ENCODE measurements at regions not wholly inside any gene's neighbourhood (a gene's known extent, or its start where the extent isn't known, plus 50 kb on each side); places are given as distances from the start of the nearest gene placed in this dataset.

DNA sequence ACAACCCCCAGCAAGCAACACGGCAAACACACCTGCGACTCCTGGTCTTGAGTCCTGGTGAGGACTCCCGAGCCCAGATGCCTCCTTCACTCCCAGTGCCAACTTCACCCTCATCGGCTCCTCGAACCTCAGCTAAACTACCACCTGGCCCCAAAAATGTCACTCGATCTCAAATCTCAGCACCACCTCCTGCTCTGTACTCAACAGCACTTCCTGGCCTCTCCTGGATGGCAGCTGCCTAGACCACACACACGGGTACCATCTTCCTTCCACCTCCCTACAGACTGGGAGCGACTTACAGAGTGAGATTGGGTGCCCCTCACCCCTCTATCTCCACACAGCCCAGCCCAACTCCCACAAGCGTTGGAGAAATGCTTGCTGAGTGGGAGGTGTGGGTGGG, 123.9 kb upstream of the MGMT start:
- no peaks in the 10 kb centered on the region for H3K36me3 Mint-ChIP-seq (ENCODE audit: low read depth)
- TF ChIP-seq, protein P1, sequence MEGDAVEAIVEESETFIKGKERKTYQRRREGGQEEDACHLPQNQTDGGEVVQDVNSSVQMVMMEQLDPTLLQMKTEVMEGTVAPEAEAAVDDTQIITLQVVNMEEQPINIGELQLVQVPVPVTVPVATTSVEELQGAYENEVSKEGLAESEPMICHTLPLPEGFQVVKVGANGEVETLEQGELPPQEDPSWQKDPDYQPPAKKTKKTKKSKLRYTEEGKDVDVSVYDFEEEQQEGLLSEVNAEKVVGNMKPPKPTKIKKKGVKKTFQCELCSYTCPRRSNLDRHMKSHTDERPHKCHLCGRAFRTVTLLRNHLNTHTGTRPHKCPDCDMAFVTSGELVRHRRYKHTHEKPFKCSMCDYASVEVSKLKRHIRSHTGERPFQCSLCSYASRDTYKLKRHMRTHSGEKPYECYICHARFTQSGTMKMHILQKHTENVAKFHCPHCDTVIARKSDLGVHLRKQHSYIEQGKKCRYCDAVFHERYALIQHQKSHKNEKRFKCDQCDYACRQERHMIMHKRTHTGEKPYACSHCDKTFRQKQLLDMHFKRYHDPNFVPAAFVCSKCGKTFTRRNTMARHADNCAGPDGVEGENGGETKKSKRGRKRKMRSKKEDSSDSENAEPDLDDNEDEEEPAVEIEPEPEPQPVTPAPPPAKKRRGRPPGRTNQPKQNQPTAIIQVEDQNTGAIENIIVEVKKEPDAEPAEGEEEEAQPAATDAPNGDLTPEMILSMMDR (conservative IDR thresholded peaks at IDR 0.05), result no peak

DNA sequence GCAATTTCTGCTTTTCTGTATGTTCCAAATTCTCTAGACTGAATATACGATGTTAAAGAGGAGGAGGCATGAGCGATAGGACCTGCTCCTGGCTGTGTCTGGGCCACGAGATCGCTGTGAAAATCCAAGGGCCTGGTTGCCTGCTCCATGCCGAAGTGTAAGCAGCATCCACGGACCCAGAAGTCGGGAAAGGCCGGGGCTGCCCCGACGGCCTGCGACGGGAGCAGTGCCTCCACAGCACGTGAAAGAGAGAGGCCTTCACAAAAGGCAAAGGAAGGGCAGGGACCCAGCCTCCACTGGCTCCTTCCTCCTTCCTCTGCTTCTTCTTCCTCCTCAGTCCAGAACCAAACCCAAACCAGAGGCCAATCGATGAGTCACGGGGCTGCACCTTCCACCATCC, 122.9 kb upstream of the MGMT start:
- Mint-ChIP-seq H3K4me3 (no peak overlapping the region), H3K27ac (ENCODE audit: unreplicated experiment) (no peak overlapping the region), H3K27me3 (ENCODE audit: low read depth) (no peaks in the 10 kb centered on the region), H3K9me3 (no peaks in the 10 kb centered on the region), H3K36me3 (ENCODE audit: low read depth) (no peaks in the 10 kb centered on the region), H3K4me1 (no peaks in the 10 kb centered on the region)
- no peak for DNase-seq (ENCODE audit: low read depth, low spot score)
- TF ChIP-seq, protein P1 (conservative IDR thresholded peaks at IDR 0.05), result no peak

More for the DNA sequence above, 123.9 kb upstream of the MGMT start:
- no peak for DNase-seq (ENCODE audit: low read depth, low spot score)
- no peaks in the 10 kb centered on the region for H3K4me1 Mint-ChIP-seq
- H3K27ac Mint-ChIP-seq (ENCODE audit: unreplicated experiment), result no peak overlapping the region
- no peak overlapping the region for H3K4me3 Mint-ChIP-seq
- no peaks in the 10 kb centered on the region for H3K27me3 Mint-ChIP-seq (ENCODE audit: low read depth)
- no peaks in the 10 kb centered on the region for H3K9me3 Mint-ChIP-seq

DNA sequence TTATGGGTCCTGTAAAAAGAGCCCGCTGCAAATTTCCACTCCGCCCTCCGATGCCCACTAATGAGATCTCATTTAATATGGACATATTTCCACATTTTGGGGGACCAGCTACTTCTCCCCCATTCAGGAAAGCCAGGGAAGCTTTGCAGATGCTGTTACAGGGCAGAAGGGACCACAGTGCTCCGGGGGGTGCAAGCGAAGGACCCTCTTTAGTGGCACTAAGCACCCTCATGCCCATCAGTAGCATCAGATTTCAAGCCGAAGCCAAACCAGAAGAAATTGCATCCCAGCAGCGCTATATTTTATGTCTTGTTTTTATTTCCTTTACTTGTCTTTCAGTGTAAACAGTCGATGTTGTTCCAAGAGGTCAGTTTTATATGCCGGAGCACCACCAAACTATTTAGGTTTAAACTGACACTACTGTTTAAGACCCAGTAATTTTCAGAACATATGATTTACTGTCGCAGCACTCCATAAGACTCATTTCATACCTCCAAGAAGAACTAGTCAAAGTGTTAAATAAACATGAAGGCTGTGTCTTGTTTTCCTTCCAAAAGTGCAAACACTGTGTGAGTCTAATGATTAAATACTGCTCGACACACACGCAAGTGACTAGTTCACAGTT, 122.2 kb upstream of the MGMT start:
- TF ChIP-seq, protein P1 (conservative IDR thresholded peaks at IDR 0.05), result no peak

DNA sequence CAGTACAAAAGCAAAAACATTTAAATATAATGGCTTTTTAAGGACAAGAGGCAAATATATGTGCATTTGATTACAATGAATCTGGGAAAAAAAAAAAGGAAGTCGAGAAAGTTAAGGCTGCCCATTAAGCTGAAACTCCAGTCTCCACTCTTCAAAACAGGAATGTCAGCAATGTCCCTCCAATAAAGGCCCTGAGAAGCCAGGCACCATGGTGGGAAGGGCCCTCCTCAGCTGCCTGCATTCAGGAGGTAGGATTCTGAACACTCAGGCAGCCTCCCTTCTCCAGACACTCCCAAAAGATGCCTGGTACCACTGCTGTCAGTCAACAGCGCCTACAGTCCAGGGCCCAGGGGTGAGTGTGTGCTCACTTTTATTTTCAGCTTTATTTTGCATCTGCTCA, 121.3 kb upstream of the MGMT start:
- no peak overlapping the region for H3K27ac Mint-ChIP-seq (ENCODE audit: unreplicated experiment)
- TF ChIP-seq, protein P1 (conservative IDR thresholded peaks at IDR 0.05), result no peak
- H3K9me3 Mint-ChIP-seq, result no peaks in the 10 kb centered on the region
- H3K27me3 Mint-ChIP-seq (ENCODE audit: low read depth), result no peaks in the 10 kb centered on the region
- no peaks in the 10 kb centered on the region for H3K4me1 Mint-ChIP-seq
- no peaks in the 10 kb centered on the region for H3K36me3 Mint-ChIP-seq (ENCODE audit: low read depth)
- DNase-seq (ENCODE audit: low read depth, low spot score), result no peak
- H3K4me3 Mint-ChIP-seq, result no peak overlapping the region

More for the DNA sequence above, 122.2 kb upstream of the MGMT start:
- no peak overlapping the region for H3K4me3 Mint-ChIP-seq
- H3K27me3 Mint-ChIP-seq (ENCODE audit: low read depth), result no peaks in the 10 kb centered on the region
- DNase-seq (ENCODE audit: low read depth, low spot score), result no peak
- no peak overlapping the region for H3K27ac Mint-ChIP-seq (ENCODE audit: unreplicated experiment)
- no peaks in the 10 kb centered on the region for H3K36me3 Mint-ChIP-seq (ENCODE audit: low read depth)
- no peaks in the 10 kb centered on the region for H3K4me1 Mint-ChIP-seq
- no peaks in the 10 kb centered on the region for H3K9me3 Mint-ChIP-seq

DNA sequence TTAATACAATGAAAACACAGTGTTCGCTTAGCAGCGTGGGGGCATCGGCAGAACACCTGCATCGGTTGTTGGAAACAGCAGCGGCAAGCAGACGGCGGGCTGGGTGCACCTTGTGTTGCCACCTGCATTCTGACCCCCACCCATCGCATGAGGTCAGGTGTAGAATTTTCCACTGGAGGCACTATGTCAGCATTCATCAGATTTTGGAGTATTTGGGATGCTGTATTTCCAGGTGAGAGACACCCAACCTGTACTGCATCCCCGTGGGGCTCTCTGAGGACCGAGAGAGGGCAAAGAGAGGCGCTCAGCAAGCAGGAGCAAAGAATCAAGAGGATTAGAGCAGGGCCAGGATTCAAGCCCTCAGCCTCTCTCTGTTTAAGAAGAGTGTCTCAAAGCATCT, 116.4 kb upstream of the MGMT start:
- H3K4me3 Mint-ChIP-seq, result no peak overlapping the region
- no peak overlapping the region for H3K27ac Mint-ChIP-seq (ENCODE audit: unreplicated experiment)
- TF ChIP-seq, protein P1 (conservative IDR thresholded peaks at IDR 0.05), result no peak
- no peaks in the 10 kb centered on the region for H3K36me3 Mint-ChIP-seq (ENCODE audit: low read depth)
- no peaks in the 10 kb centered on the region for H3K9me3 Mint-ChIP-seq
- no peak for DNase-seq (ENCODE audit: low read depth, low spot score)
- H3K27me3 Mint-ChIP-seq (ENCODE audit: low read depth), result no peaks in the 10 kb centered on the region
- H3K4me1 Mint-ChIP-seq, result no peaks in the 10 kb centered on the region

All from neural crest cell (in vitro differentiated cells).